Fibroblast of pulmonary artery (primary cell): ENCODE measurements at regions not wholly inside any gene's neighbourhood (a gene's known extent, or its start where the extent isn't known, plus 50 kb on each side); places are given as distances from the start of the nearest gene placed in this dataset.
"Not testable (repeated sequence)": the region's sequence is repeated elsewhere in the genome, so short reads cannot be mapped to it uniquely, and the experiment has no call there.

Experiments used
- DNase-seq: peaks from one replicate; pipeline ENCODE4 v3.0.0-alpha.2; 2010; ENCODE audit warnings: low read depth
- H3K4me3 ChIP-seq: replicated peaks from 2 replicates; pipeline ENCODE4 v1.5.1; 2011; ENCODE audit warnings: low read depth, mild to moderate bottlenecking, control low read depth, low read length, moderate library complexity
- CTCF ChIP-seq: IDR thresholded peaks from 2 replicates; pipeline ENCODE4 v1.5.1; 2011; ENCODE audit warnings: mild to moderate bottlenecking, control low read depth, low read length, inconsistent platforms; ENCODE audit errors: missing control alignments

GRCh38 chr20:17825960-17826843, 126.4 kb downstream of the BANF2 start:
- TF ChIP-seq CTCF: no peak
- DNase-seq: no peak

GRCh38 chr20:17825252-17825959, 125.6 kb downstream of the BANF2 start:
- TF ChIP-seq CTCF: no peak
- no peak overlapping the region for H3K4me3 ChIP-seq
- peak; percentile 36 for DNase-seq

More at GRCh38 chr20:17825960-17826843, 126.4 kb downstream of the BANF2 start:
- H3K4me3 ChIP-seq: no peak overlapping the region

- DNase-seq: no peak
- no peak overlapping the region for H3K4me3 ChIP-seq
- no peak for TF ChIP-seq CTCF
These were observed 125.0 kb downstream of the BANF2 start for GRCh38 chr20:17824676-17825251.

- DNase-seq: no peak
- TF ChIP-seq CTCF: no peak
- no peak overlapping the region for H3K4me3 ChIP-seq
These were observed 123.8 kb downstream of the BANF2 start for GRCh38 chr20:17823409-17824144.

- no peak overlapping the region for H3K4me3 ChIP-seq
- no peak for TF ChIP-seq CTCF
- DNase-seq: no peak
These were observed 123.0 kb downstream of the BANF2 start for GRCh38 chr20:17822540-17823408.

- TF ChIP-seq CTCF: no peak
- no peak overlapping the region for H3K4me3 ChIP-seq
- DNase-seq: peak; percentile 89
These were observed 122.3 kb downstream of the BANF2 start for GRCh38 chr20:17822039-17822438.

GRCh38 chr20:17821606-17822005, 121.8 kb downstream of the BANF2 start:
- not testable (repeated sequence) for DNase-seq, H3K4me3 ChIP-seq
